ENCODE measurements at regions not wholly inside any gene's neighbourhood (a gene's known extent, or its start where the extent isn't known, plus 50 kb on each side); places are given as distances from the start of the nearest gene placed in this dataset.

DNA sequence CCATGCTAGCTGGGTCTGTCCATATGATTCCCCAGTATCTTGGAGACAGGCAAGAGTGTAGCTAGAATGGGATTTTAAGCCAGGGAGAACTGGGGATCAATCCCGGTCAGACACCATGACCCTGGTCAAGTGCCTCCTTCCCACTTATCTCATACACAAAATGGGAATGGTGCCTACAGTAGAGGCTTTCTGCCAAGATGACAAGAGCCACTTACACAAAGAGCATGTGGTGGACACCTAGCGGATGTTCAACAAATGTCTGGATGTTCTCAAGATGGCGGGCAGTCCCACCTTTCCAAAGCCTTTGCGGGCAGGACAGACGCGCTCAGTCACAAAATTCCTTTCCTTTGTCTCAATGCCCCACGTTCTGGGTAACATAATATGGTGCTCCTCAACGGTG, 57.3 kb downstream of the MAF start:
- WGBS (ENCODE audit: insufficient coverage, low coverage, low lambda C conversion rate, missing lambda C conversion rate), result 89% methylated on average over 6 of the region's 8 CpGs
- ATAC-seq (no peak), DNase-seq (no peak)
- TF ChIP-seq POLR2A (IDR thresholded peaks at IDR 0.05), result no peak
- TF ChIP-seq, protein P1, sequence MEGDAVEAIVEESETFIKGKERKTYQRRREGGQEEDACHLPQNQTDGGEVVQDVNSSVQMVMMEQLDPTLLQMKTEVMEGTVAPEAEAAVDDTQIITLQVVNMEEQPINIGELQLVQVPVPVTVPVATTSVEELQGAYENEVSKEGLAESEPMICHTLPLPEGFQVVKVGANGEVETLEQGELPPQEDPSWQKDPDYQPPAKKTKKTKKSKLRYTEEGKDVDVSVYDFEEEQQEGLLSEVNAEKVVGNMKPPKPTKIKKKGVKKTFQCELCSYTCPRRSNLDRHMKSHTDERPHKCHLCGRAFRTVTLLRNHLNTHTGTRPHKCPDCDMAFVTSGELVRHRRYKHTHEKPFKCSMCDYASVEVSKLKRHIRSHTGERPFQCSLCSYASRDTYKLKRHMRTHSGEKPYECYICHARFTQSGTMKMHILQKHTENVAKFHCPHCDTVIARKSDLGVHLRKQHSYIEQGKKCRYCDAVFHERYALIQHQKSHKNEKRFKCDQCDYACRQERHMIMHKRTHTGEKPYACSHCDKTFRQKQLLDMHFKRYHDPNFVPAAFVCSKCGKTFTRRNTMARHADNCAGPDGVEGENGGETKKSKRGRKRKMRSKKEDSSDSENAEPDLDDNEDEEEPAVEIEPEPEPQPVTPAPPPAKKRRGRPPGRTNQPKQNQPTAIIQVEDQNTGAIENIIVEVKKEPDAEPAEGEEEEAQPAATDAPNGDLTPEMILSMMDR (IDR thresholded peaks at IDR 0.05), result no peak
- no peaks in the 10 kb centered on the region for H3K9me3 ChIP-seq
- intact Hi-C loops (cut with DNase I), result no loop called here
- H3K4me1 ChIP-seq, result peaks cover 0 to 11% (median 0%) of the 10 kb centered on the region in 4 donors
- H3K27me3 ChIP-seq, result no peaks in the 10 kb centered on the region
- H3K36me3 ChIP-seq, result no peaks in the 10 kb centered on the region
- H3K27ac ChIP-seq, result no peak overlapping the region
- H3K4me3 ChIP-seq, result no peak overlapping the region

DNA sequence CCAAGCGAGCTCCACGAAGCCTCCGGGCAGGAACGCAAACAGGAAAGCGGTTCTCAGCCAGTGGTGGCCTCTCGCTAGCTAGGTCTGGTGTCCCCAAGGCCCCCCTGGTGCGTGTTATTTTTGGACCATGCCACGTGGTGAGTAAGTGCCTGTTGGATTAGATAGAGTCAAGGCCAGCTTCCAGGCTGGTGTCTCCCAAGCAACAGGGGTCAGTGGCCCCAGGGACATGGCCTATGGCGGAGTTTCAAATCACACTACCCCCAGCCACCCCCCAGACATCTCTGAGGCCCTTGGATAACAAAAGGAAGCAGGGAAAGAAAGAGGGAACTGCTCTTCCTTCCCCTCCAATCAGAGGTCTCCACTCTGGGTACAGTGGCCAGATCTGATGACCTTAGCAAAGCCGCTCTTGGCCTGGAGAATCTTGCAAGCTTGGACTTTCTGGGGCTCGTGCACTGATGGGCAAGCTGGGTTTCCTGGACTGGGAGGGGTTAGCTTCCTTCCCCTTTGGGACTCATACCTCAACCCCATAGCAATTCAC, 58.2 kb downstream of the MAF start:
- TF ChIP-seq POLR2A (IDR thresholded peaks at IDR 0.05), result no peak
- TF ChIP-seq, protein P1 (IDR thresholded peaks at IDR 0.05), result no peak
- 16% methylated on average over 8 of the region's 11 CpGs for WGBS (ENCODE audit: insufficient coverage, low coverage, low lambda C conversion rate, missing lambda C conversion rate)
- intact Hi-C loops (cut with DNase I), result no loop called here
- Histone ChIP-seq H3K27me3 (no peaks in the 10 kb centered on the region), H3K4me3 (peak overlapping the region in 1 of 3 donors; percentile 13), H3K27ac (no peak overlapping the region), H3K4me1 (peaks cover 0 to 11% (median 0%) of the 10 kb centered on the region in 4 donors), H3K36me3 (no peaks in the 10 kb centered on the region), H3K9me3 (no peaks in the 10 kb centered on the region)
- peak; percentile 89 to 94 (median 92) for ATAC-seq
- DNase-seq, result peak; percentile 54 to 83 (median 79)

DNA sequence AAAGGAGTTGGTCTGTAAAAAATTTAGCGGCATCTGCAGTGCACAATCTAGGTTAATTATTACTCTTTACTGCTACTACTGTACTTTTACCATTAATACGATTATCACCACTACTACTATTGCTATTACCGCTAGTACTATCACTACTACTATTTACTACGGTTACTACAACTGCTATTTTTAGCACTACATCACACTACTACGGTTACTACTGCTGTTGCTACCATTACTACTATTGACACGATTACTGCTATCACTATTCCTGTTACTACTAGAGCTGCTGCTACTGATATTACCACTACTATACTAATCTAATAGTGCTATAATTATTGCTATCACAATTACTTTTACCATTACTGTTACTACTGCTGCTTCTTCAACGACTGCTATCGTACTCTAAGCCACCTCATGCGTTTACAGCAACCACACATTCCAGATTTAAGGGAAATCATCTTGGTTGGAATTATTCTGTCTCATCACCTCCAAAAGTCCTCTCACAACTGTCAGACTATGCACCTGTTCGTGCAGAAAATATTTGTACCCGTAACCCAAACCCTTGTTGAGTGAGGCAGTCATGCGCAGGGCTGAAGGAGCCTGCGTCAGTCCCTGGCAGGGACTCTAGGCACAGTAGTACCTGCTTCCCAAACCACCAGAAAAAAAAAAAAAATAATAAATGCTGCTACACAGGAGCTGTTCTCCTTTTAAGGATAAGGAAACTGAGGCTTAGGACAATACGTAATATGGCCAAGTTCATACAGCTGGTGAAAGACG, 59.5 kb downstream of the MAF start:
- ATAC-seq (no peak), DNase-seq (no peak)
- Histone ChIP-seq H3K36me3 (no peaks in the 10 kb centered on the region), H3K27ac (no peak overlapping the region), H3K9me3 (no peaks in the 10 kb centered on the region), H3K4me3 (no peak overlapping the region), H3K27me3 (no peaks in the 10 kb centered on the region), H3K4me1 (peaks cover 0 to 11% (median 0%) of the 10 kb centered on the region in 4 donors)
- TF ChIP-seq, protein P1 (IDR thresholded peaks at IDR 0.05), result no peak
- no peak for TF ChIP-seq POLR2A (IDR thresholded peaks at IDR 0.05)
- intact Hi-C loops (cut with DNase I), result no loop called here
- WGBS (ENCODE audit: insufficient coverage, low coverage, low lambda C conversion rate, missing lambda C conversion rate), result 90% methylated on average over 15 of the region's 15 CpGs

DNA sequence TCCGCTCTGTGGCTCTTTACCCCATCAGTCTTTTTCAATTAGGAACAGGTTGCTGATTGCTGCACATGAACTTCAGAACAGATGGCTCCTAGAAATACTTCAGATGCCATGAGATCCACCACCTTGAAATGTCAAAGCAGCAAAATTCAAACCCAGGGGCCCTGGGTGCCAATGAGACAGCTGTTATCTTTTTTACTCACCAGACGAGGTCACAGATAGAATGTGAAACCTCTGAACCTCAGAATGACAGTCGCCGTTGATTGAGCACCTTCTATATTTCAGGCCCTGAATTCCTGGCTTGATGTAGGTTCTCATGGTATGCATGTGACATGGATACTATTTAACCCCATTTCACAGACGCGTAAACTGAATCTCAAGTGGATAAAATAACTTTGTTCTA, 63.0 kb downstream of the MAF start:
- peaks cover 0 to 9% (median 0%) of the 10 kb centered on the region in 4 donors for H3K4me1 ChIP-seq
- H3K9me3 ChIP-seq, result no peaks in the 10 kb centered on the region
- TF ChIP-seq, protein P1 (IDR thresholded peaks at IDR 0.05), result no peak
- TF ChIP-seq POLR2A (IDR thresholded peaks at IDR 0.05), result no peak
- 71% methylated on average over 6 of the region's 6 CpGs for WGBS (ENCODE audit: insufficient coverage, low coverage, low lambda C conversion rate, missing lambda C conversion rate)
- no peak overlapping the region for H3K27ac ChIP-seq
- DNase-seq (no peak), ATAC-seq (no peak)
- no peaks in the 10 kb centered on the region for H3K27me3 ChIP-seq
- H3K4me3 ChIP-seq, result no peak overlapping the region
- H3K36me3 ChIP-seq, result no peaks in the 10 kb centered on the region
- intact Hi-C loops (cut with DNase I), result no loop called here
